PC-9 (cell line): ENCODE measurements at regions not wholly inside any gene's neighbourhood (a gene's known extent, or its start where the extent isn't known, plus 50 kb on each side); places are given as distances from the start of the nearest gene placed in this dataset.

Source experiments
- BruUV-seq: library from RNA; stranded (reverse); fragments of 400-500 nt; replicated peaks from 2 replicates; lab custom pipeline; 2021; lab: Mats Ljungman, UMichigan
- CTCF ChIA-PET: fragments of 300-600 bp; sonication (Branson Sonifier 250); formaldehyde crosslinking; loops from one replicate; lab custom pipeline; 2022; ENCODE audit warnings: antibody characterized with exemption; lab: Charles Lee
- POLR2A ChIA-PET: fragments of 300-600 bp; sonication (Branson Sonifier 250); formaldehyde crosslinking; loops from one replicate; lab custom pipeline; 2022; ENCODE audit warnings: antibody characterized with exemption; ENCODE audit not compliant: unreplicated experiment; lab: Charles Lee
- DNase-seq, 2 experiments: peaks; one replicate each; pipeline versions ENCODE4 v3.0.0 to v3.0.0-alpha.2; 2015 to 2022; ENCODE audit warnings: mixed read lengths in 1 of 2
- H2AFZ ChIP-seq: fragments of 200-600 bp; sonication (generic); 2 replicates; pipeline ENCODE4 v1.8.1; 2017; ENCODE audit warnings: antibody characterized with exemption
- H3F3A ChIP-seq: fragments of 200-600 bp; sonication (generic); 2 replicates; pipeline ENCODE4 v1.8.1; 2017; ENCODE audit warnings: antibody characterized with exemption, mild to moderate bottlenecking, low read depth; ENCODE audit not compliant: insufficient read depth
- H3K27ac ChIP-seq: fragments of 200-600 bp; sonication (generic); 2 replicates; pipeline ENCODE4 v1.6.1; 2016; ENCODE audit warnings: mixed run types
- H3K27me3 ChIP-seq: fragments of 200-600 bp; sonication (generic); 2 replicates; pipeline ENCODE4 v1.6.1; 2016; ENCODE audit warnings: low read depth, mixed run types; ENCODE audit not compliant: insufficient read depth
- H3K36me3 ChIP-seq: fragments of 200-600 bp; sonication (generic); 2 replicates; pipeline ENCODE4 v1.6.1; 2016; ENCODE audit warnings: low read depth, mixed run types
- H3K4me1 ChIP-seq: fragments of 200-600 bp; sonication (generic); replicated peaks from 2 replicates; pipeline ENCODE4 v1.6.1; 2016; ENCODE audit warnings: mixed run types; ENCODE audit not compliant: insufficient read depth
- H3K4me2 ChIP-seq: fragments of 200-600 bp; sonication (generic); 2 replicates; pipeline ENCODE4 v1.6.1; 2017; ENCODE audit warnings: mixed run types
- H3K4me3 ChIP-seq: fragments of 200-600 bp; sonication (generic); 2 replicates; pipeline ENCODE4 v1.6.1; 2016; ENCODE audit warnings: mixed run types
- H3K79me2 ChIP-seq: fragments of 200-600 bp; sonication (generic); 2 replicates; pipeline ENCODE4 v1.6.1; 2017; ENCODE audit warnings: low read depth, mixed run types
- H3K9me2 ChIP-seq: fragments of 200-600 bp; sonication (generic); 2 replicates; pipeline ENCODE4 v1.8.1; 2017; ENCODE audit warnings: mild to moderate bottlenecking; ENCODE audit not compliant: insufficient read depth
- H3K9me3 ChIP-seq: fragments of 200-600 bp; sonication (generic); 2 replicates; pipeline ENCODE4 v1.8.1; 2016; ENCODE audit warnings: low read depth; ENCODE audit not compliant: insufficient read depth
- H4K20me1 ChIP-seq: fragments of 200-600 bp; sonication (generic); 2 replicates; pipeline ENCODE4 v1.8.1; 2017; ENCODE audit not compliant: insufficient read depth
- CTCF ChIP-seq: fragments of 200-600 bp; sonication (generic); conservative IDR thresholded peaks from 2 replicates; pipeline ENCODE4 v1.6.1; 2017; ENCODE audit warnings: mixed run types, antibody characterized with exemption, mild to moderate bottlenecking, moderate library complexity
- EZH2 ChIP-seq: fragments of 200-600 bp; sonication (generic); IDR thresholded peaks from 2 replicates; pipeline ENCODE4 v1.8.0; 2017; ENCODE audit warnings: antibody characterized with exemption, low read depth
- intact Hi-C: fragments of 100-400 bp; cut with micrococcal nuclease; formaldehyde crosslinking; loops from one replicate; pipeline ENCODE4 v1.10.0; 2022; ENCODE audit not compliant: unreplicated experiment

- Histone ChIP-seq H3K9me2 (no peaks in the 10 kb centered on the region), H3K4me3 (no peak overlapping the region), H3K79me2 (no peaks in the 10 kb centered on the region), H3K9me3 (0 out of 2 replicates have a peak, but pooled peaks cover under 1% of the 10 kb centered on the region), H4K20me1 (no peaks in the 10 kb centered on the region), H2AFZ (no peak overlapping the region), H3F3A (peaks cover 44% of the 10 kb centered on the region), H3K36me3 (no peaks in the 10 kb centered on the region), H3K27ac (peak overlapping the region; percentile 84), H3K4me2 (peak overlapping the region; percentile 56), H3K4me1 (peaks cover 47% of the 10 kb centered on the region), H3K27me3 (no peaks in the 10 kb centered on the region)
- TF ChIP-seq CTCF (no peak), EZH2 (no peak)
- ChIA-PET POLR2A (no interaction called here), CTCF (no interaction called here)
- DNase-seq = peak in 1 of 2 experiments; percentile 85
- no TSS peak for BruUV-seq
- intact Hi-C loops = no loop called here
Observed at GRCh38 chr18:51617167-51617566, 419.7 kb upstream of the MEX3C start.

GRCh38 chr18:51617572-51618260 lies 420.2 kb upstream of the MEX3C start:
- Histone ChIP-seq H3K9me2 (no peaks in the 10 kb centered on the region), H3F3A (peaks cover 44% of the 10 kb centered on the region), H3K27me3 (no peaks in the 10 kb centered on the region), H3K4me3 (no peak overlapping the region), H2AFZ (no peak overlapping the region), H3K27ac (peak overlapping the region; percentile 84), H3K4me2 (peak overlapping the region; percentile 56; the same call in 1 of the 2 replicates), H3K9me3 (no peaks in the 10 kb centered on the region), H3K36me3 (no peaks in the 10 kb centered on the region), H3K79me2 (no peaks in the 10 kb centered on the region), H4K20me1 (no peaks in the 10 kb centered on the region), H3K4me1 (peaks cover 47% of the 10 kb centered on the region)
- intact Hi-C loops = no loop called here
- CTCF ChIA-PET = no interaction called here
- TF ChIP-seq EZH2 (no peak), CTCF (no peak)
- POLR2A ChIA-PET = no interaction called here
- BruUV-seq = no TSS peak
- DNase-seq = no peak

DNA sequence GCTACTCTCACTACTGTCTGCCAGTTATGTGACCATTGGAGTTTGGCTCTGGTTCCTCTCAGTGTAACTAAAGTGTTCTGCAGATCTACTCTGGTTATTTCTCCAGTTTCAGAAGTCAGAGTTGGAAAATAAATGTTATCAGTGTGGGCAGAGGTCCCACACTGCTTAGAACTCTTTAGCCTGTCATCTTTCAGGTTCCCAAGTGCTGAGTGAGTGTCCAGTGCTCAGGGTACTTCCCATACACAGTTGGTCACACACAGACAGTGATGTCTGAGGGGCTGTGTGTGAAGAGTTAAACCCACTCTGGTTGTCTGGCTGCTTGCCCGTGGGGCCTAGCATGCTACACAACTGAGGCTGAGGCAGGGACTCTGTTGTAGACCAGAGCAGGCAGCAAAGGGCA lies 421.8 kb upstream of the MEX3C start:
- Histone ChIP-seq H3K27ac (no peak overlapping the region), H3K9me3 (no peaks in the 10 kb centered on the region), H3K4me2 (no peak overlapping the region), H3K4me3 (no peak overlapping the region), H2AFZ (no peak overlapping the region), H3K79me2 (no peaks in the 10 kb centered on the region), H3K4me1 (peaks cover 38% of the 10 kb centered on the region), H4K20me1 (no peaks in the 10 kb centered on the region), H3K36me3 (no peaks in the 10 kb centered on the region), H3K27me3 (no peaks in the 10 kb centered on the region), H3F3A (peaks cover 34% of the 10 kb centered on the region), H3K9me2 (no peaks in the 10 kb centered on the region)
- no peak for DNase-seq
- intact Hi-C loops = no loop called here
- CTCF ChIA-PET = no interaction called here
- POLR2A ChIA-PET = no interaction called here
- BruUV-seq = no TSS peak
- TF ChIP-seq CTCF (no peak), EZH2 (no peak)
